ENCODE measurements at regions not wholly inside any gene's neighbourhood (a gene's known extent, or its start where the extent isn't known, plus 50 kb on each side); places are given as distances from the start of the nearest gene placed in this dataset.

DNA sequence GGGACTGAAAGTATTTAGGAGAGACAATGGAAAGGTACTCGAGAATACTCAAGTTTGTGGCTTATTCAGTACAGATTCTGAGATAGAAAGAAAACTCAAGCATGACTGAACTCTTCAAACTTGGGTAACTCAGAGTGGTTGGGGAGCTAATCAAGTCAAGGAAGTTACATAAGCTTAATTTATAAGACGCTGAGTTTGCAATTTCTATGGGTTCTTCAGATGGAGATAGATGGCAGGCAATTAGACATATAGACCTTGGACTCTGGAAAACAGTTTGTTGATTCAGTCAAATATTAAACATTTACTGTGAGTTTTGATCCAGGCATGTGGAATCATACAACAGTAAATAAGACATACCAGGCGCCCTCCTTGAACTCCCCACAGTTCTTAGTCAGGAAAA lies 1749.9 kb upstream of the TENM3 start:
- ATAC-seq (no peak), DNase-seq (ENCODE audit: low spot score) (no peak), FAIRE-seq (no peak)
- Histone ChIP-seq H3K9ac (ENCODE audit: insufficient read depth, low read depth, low read length) (no peak overlapping the region), H3K27me3 (ENCODE audit: control insufficient read depth in 1 of 2, insufficient read depth in 2 of 2, low read length in 2 of 2) (no peaks in the 10 kb centered on the region), H3K36me3 (replicated peaks in 1 of 2; ENCODE audit: control insufficient read depth in 1 of 2, insufficient read depth in 2 of 2, low read length in 2 of 2) (no peaks in the 10 kb centered on the region), H4K20me1 (ENCODE audit: insufficient read depth, low read length) (no peaks in the 10 kb centered on the region), H3K4me3 (replicated peaks in 1 of 3; ENCODE audit: insufficient read depth in 1 of 3, low read depth in 2 of 3, low read length in 3 of 3) (no peak overlapping the region), H3K9me3 (ENCODE audit: low read length) (no peaks in the 10 kb centered on the region), H3K27ac (ENCODE audit: extremely low read length, insufficient read depth, low read length) (no peak overlapping the region), H3K4me2 (ENCODE audit: low read depth, low read length) (no peak overlapping the region), H2AFZ (ENCODE audit: low read length) (no peak overlapping the region), H3K4me1 (ENCODE audit: insufficient read depth, low read length) (no peaks in the 10 kb centered on the region), H3K79me2 (ENCODE audit: insufficient read depth, low read length) (no peaks in the 10 kb centered on the region)
- CTCF ChIA-PET (ENCODE audit: low intra/inter-chr PET ratio, low total read pairs) = no interaction called here
- POLR2A ChIA-PET = no interaction called here
- BruUV-seq (replicated peaks) = no TSS peak
- TF ChIP-seq HOXA3 (CRISPR knock-in tag; IDR thresholded peaks at IDR 0.05) (no peak), KDM4B (CRISPR knock-in tag; IDR thresholded peaks at IDR 0.05) (no peak), MAFF (IDR thresholded peaks at IDR 0.05; ENCODE audit: low read depth, low read length) (peak; percentile 62), MAFK (conservative IDR thresholded peaks at IDR 0.05 in 1 of 2, IDR thresholded peaks at IDR 0.05 in 1 of 2; ENCODE audit: low read length in 2 of 2) (peak; percentile 53 to 77; a peak in 3 of 4 replicates), RFX1 (IDR thresholded peaks at IDR 0.05) (no peak)
- TF ChIP-seq, protein P1, sequence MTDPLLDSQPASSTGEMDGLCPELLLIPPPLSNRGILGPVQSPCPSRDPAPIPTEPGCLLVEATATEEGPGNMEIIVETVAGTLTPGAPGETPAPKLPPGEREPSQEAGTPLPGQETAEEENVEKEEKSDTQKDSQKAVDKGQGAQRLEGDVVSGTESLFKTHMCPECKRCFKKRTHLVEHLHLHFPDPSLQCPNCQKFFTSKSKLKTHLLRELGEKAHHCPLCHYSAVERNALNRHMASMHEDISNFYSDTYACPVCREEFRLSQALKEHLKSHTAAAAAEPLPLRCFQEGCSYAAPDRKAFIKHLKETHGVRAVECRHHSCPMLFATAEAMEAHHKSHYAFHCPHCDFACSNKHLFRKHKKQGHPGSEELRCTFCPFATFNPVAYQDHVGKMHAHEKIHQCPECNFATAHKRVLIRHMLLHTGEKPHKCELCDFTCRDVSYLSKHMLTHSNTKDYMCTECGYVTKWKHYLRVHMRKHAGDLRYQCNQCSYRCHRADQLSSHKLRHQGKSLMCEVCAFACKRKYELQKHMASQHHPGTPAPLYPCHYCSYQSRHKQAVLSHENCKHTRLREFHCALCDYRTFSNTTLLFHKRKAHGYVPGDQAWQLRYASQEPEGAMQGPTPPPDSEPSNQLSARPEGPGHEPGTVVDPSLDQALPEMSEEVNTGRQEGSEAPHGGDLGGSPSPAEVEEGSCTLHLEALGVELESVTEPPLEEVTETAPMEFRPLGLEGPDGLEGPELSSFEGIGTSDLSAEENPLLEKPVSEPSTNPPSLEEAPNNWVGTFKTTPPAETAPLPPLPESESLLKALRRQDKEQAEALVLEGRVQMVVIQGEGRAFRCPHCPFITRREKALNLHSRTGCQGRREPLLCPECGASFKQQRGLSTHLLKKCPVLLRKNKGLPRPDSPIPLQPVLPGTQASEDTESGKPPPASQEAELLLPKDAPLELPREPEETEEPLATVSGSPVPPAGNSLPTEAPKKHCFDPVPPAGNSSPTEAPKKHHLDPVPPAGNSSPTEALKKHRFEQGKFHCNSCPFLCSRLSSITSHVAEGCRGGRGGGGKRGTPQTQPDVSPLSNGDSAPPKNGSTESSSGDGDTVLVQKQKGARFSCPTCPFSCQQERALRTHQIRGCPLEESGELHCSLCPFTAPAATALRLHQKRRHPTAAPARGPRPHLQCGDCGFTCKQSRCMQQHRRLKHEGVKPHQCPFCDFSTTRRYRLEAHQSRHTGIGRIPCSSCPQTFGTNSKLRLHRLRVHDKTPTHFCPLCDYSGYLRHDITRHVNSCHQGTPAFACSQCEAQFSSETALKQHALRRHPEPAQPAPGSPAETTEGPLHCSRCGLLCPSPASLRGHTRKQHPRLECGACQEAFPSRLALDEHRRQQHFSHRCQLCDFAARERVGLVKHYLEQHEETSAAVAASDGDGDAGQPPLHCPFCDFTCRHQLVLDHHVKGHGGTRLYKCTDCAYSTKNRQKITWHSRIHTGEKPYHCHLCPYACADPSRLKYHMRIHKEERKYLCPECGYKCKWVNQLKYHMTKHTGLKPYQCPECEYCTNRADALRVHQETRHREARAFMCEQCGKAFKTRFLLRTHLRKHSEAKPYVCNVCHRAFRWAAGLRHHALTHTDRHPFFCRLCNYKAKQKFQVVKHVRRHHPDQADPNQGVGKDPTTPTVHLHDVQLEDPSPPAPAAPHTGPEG (CRISPR knock-in tag; IDR thresholded peaks at IDR 0.05) = no peak
- in situ Hi-C loops (cut with HindIII; ENCODE audit: extremely low pct_ligation_motif_present, low pct_unique_long_range_greater_than_20kb) (no loop called here), intact Hi-C loops (cut with micrococcal nuclease; ENCODE audit: unreplicated experiment) (loop anchor here (5.0 kb wide), 1 partner anchor 1239 kb away; no protein-coding TSS in a partner anchor)
- 18% methylated on average over 3 of the region's 3 CpGs for WGBS (ENCODE audit: low lambda C conversion rate)

All from HepG2 (cell line).